Lung (tissue), 11 donors: ENCODE measurements at regions not wholly inside any gene's neighbourhood (a gene's known extent, or its start where the extent isn't known, plus 50 kb on each side); places are given as distances from the start of the nearest gene placed in this dataset.

Experiments used
- ATAC-seq: fragments of 200-7000 bp; cut with Tn5 transposase; one replicate; pipeline ENCODE4 v1.9.1; 2020; ENCODE audit warnings: moderate number of reproducible peaks; ENCODE audit not compliant: insufficient read depth, low FRiP score
- DNase-seq, 3 donors: peaks; one replicate each; pipeline ENCODE4 v3.0.0-alpha.2; 2013 to 2017
- H3K27ac ChIP-seq, 2 donors: one replicate each; pipeline ENCODE4 v1.5.1; 2013; ENCODE audit warnings: mild to moderate bottlenecking in 2 of 2, moderate library complexity in 2 of 2, control low read depth in 1 of 2, inconsistent platforms in 1 of 2, low read depth in 1 of 2, low read length in 1 of 2
- H3K27me3 ChIP-seq, 3 donors: one replicate each; pipeline ENCODE4 v1.5.1; 2013; ENCODE audit warnings: low read length in 2 of 3; ENCODE audit not compliant: control insufficient read depth in 3 of 3, insufficient read depth in 3 of 3
- H3K36me3 ChIP-seq, 4 donors: one replicate each; pipeline ENCODE4 v1.5.1; 2013; ENCODE audit warnings: low read length in 4 of 4, mild to moderate bottlenecking in 1 of 4, moderate library complexity in 1 of 4; ENCODE audit not compliant: control insufficient read depth in 4 of 4, insufficient read depth in 4 of 4
- H3K4me1 ChIP-seq, 5 donors: one replicate each; pipeline ENCODE4 v1.5.1; 2013; ENCODE audit warnings: low read length in 5 of 5, mild to moderate bottlenecking in 2 of 5, moderate library complexity in 1 of 5; ENCODE audit not compliant: control insufficient read depth in 5 of 5, insufficient read depth in 5 of 5
- H3K4me3 ChIP-seq: one replicate; pipeline ENCODE4 v1.5.1; 2013; ENCODE audit warnings: mild to moderate bottlenecking, control low read depth, moderate library complexity
- H3K9ac ChIP-seq, 2 donors: one replicate each; pipeline ENCODE4 v1.5.1; 2013; ENCODE audit warnings: low read length in 2 of 2, control low read depth in 1 of 2; ENCODE audit not compliant: insufficient read depth in 1 of 2
- H3K9me3 ChIP-seq, 4 donors: one replicate each; pipeline ENCODE4 v1.5.1; 2013; ENCODE audit warnings: low read length in 3 of 4, mild to moderate bottlenecking in 1 of 4, moderate library complexity in 1 of 4; ENCODE audit not compliant: control insufficient read depth in 4 of 4, insufficient read depth in 3 of 4
- WGBS, 2 donors: extraction: QIAGEN DNeasy Blood & Tissue Kit; methylation state at CpG; one replicate each; pipeline ENCODE4 v1.1.7; 2013; 5-methylcytosine and 5-hydroxymethylcytosine counted together
- TF ChIP-seq, protein P1 (sequence below): IDR thresholded peaks from 2 replicates; pipeline ENCODE4 v1.5.1; 2012; ENCODE audit warnings: mild to moderate bottlenecking; ENCODE audit errors: control extremely low read depth, extremely low read depth
- donor health status: control.
- donor health status: control.
- donor health status: Bipolar disorder and iron deficiency.
- donor health status: healthy.
- donor health status: DM: yes; HTN: yes; CAD: no.

DNA sequence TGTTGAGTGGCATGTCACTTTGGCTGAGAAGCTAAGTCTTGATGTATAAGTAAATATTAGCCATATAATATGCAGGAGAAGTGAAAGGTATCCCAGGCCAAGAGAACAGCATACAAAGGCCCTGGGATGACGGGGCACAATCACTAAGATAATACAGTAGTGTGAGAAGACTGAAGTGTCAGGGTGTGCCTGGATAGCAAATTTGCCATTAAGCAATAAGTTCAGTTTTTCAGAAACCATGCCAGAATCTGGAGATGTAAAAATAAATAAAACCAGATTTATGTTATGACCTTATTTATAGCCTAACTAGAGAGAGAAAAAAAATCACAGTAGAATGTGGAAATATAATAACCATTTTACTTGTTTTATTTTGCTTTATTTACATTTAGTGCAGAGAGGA lies 1858.7 kb upstream of the CELF4 start:
- Histone ChIP-seq H3K9me3 (peaks cover 0 to 4% (median under 1%) of the 10 kb centered on the region in 4 donors), H3K9ac (no peak overlapping the region), H3K4me3 (no peak overlapping the region), H3K27ac (no peak overlapping the region), H3K27me3 (no peaks in the 10 kb centered on the region), H3K36me3 (no peaks in the 10 kb centered on the region), H3K4me1 (peaks cover 0 to 4% (median 0%) of the 10 kb centered on the region in 5 donors)
- TF ChIP-seq, protein P1, sequence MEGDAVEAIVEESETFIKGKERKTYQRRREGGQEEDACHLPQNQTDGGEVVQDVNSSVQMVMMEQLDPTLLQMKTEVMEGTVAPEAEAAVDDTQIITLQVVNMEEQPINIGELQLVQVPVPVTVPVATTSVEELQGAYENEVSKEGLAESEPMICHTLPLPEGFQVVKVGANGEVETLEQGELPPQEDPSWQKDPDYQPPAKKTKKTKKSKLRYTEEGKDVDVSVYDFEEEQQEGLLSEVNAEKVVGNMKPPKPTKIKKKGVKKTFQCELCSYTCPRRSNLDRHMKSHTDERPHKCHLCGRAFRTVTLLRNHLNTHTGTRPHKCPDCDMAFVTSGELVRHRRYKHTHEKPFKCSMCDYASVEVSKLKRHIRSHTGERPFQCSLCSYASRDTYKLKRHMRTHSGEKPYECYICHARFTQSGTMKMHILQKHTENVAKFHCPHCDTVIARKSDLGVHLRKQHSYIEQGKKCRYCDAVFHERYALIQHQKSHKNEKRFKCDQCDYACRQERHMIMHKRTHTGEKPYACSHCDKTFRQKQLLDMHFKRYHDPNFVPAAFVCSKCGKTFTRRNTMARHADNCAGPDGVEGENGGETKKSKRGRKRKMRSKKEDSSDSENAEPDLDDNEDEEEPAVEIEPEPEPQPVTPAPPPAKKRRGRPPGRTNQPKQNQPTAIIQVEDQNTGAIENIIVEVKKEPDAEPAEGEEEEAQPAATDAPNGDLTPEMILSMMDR = no peak
- DNase-seq (peak in 2 of 3 donors; percentile 21 to 36), ATAC-seq (no peak)
- WGBS, 2 donors = 72 to 81% methylated on average over 1 of the region's 1 CpG

DNA sequence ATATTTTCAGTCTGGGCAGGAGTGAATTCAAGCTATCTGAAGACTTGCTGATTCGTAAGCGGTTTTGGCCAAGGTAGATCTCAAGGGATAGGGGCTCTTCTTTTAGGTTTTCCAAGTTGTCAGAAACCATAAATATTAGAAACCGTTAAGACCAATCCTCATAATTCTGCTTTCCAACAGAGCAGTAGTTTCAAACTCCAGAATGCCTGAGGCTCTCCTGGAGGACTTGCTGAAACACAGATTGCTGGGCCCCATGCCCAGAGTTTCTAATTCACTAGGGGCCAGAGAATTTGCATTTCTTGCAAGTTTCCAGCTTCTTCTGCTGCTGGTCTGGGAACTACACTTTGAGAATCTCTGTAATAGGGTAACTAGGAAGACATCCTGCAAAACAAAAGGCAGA lies 1855.7 kb upstream of the CELF4 start:
- Histone ChIP-seq H3K4me3 (no peak overlapping the region), H3K9me3 (peaks cover 0 to 4% (median 0%) of the 10 kb centered on the region in 4 donors), H3K36me3 (no peaks in the 10 kb centered on the region), H3K9ac (no peak overlapping the region), H3K27me3 (no peaks in the 10 kb centered on the region), H3K27ac (no peak overlapping the region), H3K4me1 (peaks cover 0 to 4% (median 0%) of the 10 kb centered on the region in 5 donors)
- 93 to 96% methylated on average over 3 of the region's 3 CpGs for whole genome bisulfite sequencing, 2 donors
- ATAC-seq (no peak), DNase-seq (no peak)
- TF ChIP-seq, protein P1 = no peak

DNA sequence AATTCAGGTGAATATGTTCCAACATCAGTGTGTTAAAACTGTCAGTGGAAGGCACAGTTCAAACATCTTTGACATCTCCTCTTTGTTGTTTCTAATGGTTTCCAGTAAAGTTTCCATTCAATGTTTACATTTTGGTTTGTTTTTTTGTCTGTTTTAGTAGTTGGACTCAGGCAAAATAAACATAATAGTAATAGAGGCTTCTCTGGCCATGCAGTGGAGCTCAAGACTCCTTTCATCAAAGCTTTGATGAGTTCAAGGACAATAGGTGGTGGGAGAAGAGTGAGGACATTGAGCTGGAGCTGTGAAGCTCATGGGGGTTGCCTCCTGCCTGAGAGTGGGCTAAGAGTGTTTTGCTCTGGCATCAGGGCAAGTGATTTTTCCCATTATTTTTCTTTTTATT lies 1853.7 kb upstream of the CELF4 start:
- Histone ChIP-seq H3K27ac (no peak overlapping the region), H3K4me3 (no peak overlapping the region), H3K36me3 (no peaks in the 10 kb centered on the region), H3K9me3 (no peaks in the 10 kb centered on the region), H3K9ac (no peak overlapping the region), H3K4me1 (peaks cover 0 to 4% (median 0%) of the 10 kb centered on the region in 5 donors), H3K27me3 (no peaks in the 10 kb centered on the region)
- TF ChIP-seq, protein P1 = no peak
- DNase-seq (no peak), ATAC-seq (no peak)

DNA sequence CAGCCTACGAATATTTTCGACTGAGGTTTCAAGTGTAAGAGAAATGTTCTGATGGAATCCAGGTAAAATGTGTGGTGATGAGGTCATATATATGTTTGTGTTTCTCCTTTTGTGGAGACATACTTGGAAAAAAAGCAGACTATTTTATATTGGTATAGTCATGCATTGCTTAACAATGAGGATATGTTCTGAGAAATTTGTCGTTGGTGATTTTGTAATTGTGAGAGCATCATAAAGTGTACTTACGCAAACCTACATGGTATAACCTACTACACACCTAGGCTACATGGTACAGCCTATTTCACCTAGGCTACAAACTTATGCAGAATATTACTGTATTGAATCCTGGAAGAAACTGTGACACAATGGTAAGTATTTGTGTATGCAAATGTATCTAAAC lies 1849.9 kb upstream of the CELF4 start:
- Histone ChIP-seq H3K4me3 (no peak overlapping the region), H3K9me3 (no peaks in the 10 kb centered on the region), H3K4me1 (no peaks in the 10 kb centered on the region), H3K27ac (no peak overlapping the region), H3K36me3 (no peaks in the 10 kb centered on the region), H3K27me3 (no peaks in the 10 kb centered on the region), H3K9ac (no peak overlapping the region)
- TF ChIP-seq, protein P1 = no peak
- 76 to 85% methylated on average over 4 of the region's 4 CpGs for WGBS, 2 donors
- DNase-seq = no peak
- ATAC-seq = no peak
